Colon (tissue), 2 donors: ENCODE measurements at regions not wholly inside any gene's neighbourhood (a gene's known extent, or its start where the extent isn't known, plus 50 kb on each side); places are given as distances from the start of the nearest gene placed in this dataset.
"Not testable (repeated sequence)": the region's sequence is repeated elsewhere in the genome, so short reads cannot be mapped to it uniquely, and the experiment has no call there.

Source experiments
- FAIRE-seq: peaks from 2 replicates; lab custom pipeline; 2012; peaks lifted over from hg19 to GRCh38; lab: Jason Lieb, UNC
- donor health status: control.
- donor health status: control.

DNA sequence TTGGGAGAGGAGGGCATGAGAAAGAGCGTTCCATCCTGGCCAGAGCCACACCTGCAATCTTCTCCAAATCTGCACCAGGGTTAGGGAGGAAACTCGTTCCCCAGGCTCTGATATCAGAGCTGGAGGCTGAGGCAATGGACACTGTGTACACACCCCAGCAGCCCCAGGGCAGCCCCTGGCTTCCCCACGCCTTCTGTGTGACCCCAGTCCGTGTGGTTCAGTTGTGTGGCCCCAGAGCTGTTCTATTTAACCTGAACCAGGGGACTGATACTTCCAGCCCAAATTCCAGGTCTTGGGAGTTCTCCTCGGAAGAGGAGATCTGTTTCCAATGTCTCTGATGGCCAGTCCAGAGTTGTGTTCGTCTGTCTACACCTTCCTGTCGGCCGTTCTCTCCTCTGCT lies 242.6 kb upstream of the EXOC2 start:
- no peak for FAIRE-seq

DNA sequence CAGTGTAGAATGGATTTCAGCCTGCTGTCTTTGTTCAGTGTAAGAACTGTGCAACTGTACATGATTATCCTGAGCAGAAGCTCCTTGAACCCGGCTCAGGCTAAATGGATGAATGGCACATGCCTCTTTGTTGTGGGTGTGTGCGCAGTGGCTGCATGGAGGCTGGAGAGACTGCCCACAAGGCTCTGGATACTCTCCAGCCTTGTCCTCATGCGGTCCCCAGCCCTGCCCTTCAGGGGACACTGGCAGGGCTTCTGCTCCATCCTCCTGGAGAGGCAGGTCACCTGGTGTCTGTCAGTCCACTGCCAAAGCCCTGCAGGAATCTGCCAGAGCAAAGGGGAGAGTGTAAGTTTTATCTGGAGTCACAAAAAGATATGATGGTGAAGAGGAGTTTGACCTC lies 241.7 kb upstream of the EXOC2 start:
- no peak for FAIRE-seq

DNA sequence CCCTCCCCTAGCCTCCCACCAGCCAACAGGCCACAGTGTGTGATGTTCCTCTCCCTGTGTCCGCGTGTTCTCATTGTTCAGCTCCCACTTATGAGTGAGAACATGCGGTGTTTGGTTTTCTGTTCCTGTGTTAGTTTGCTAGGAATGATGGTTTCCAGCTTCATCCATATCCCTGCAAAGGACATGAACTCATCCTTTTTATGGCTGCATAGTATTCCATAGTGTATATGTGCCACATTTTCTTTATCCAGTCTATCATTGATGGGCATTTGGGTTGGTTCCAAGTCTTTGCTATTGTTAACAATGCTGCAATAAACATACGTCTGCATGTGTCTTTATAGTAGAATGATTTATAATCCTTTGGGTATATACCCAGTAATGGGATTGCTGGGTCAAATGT lies 239.0 kb upstream of the EXOC2 start:
- not testable (repeated sequence) for FAIRE-seq

DNA sequence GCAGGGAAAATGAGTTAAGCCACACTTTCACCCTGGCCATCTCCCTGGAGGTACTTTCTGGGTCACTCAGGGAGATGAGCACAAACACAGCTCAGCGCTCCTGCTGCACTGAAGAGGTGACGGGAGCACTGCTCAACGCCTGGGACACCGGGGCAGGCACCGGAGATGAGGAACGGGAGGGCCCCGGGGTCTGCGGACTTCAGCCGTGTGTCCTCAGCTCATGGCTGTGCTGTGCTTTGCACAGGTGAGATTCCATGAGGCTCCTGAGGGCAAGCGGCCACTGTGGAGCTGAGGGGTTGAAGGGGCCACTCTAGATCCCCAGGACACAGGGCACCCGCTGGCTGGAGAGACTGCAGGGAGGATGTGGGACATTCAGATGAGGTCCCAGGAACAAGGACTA lies 234.2 kb upstream of the EXOC2 start:
- no peak for FAIRE-seq

DNA sequence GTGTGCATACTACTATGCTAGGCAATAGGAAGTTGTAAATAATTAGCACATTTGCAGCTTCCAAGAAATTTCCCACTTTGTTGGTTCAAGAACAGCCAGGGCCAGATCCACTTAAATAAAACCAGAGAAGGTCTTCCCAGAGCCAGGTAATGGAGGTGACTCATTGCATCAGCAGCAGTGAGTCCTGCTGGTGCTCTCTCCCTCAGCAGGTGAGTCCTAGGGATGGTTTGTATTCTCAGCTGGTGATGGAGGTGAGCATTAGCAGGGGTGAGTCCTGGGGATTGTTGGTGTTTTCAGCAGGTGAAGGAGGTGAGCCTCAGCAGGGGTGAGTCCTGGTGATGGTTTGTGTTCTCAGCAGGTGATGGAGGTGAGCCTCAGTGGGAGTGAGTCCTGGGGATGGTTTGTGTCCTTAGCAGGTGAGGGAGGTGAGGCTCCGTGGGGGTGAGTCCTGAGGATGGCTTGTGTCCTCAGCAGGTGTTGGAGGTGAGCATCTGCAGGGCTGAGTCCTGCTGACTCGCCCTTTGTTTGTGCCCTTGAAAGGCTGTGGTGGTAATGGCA lies 232.8 kb upstream of the EXOC2 start:
- FAIRE-seq = no peak

DNA sequence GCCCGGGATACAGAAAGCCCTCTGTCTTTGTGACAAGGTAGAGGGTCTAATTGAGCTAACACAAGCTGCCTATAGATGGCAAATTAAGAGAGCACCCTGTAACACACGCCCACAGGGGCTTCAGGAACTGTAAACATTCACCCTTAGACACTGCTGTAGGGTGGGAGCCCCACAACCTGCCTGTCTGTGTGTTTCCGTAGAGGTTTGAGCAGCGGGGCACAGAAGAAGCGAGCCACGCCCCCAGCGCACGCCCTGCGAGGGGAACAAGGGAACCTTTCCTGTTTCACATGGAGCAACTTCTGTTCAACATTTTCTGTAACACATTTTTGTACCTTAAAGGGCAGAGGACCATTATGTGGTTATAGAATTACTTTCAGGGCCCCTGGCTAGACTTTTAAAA lies 231.7 kb upstream of the EXOC2 start:
- FAIRE-seq = no peak

DNA sequence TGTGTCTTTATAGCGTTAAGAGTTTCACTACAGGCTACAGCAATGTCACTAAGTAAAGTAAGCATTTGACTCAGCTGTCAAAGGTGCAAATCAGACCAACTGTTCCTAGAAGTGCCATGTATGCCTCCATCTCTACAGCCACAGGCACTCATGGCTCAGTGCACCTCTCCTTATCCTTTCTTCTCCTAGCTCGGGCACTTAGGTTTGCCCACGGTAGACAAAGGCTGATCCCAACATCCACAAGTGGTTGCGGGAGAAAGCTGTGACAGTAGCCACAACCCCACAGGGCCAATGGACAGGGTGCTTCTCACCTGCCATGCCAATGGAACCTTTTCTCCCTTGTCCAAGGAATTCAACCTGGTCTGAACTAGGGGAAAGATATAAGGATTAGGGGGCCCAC lies 228.5 kb upstream of the EXOC2 start:
- FAIRE-seq = no peak

DNA sequence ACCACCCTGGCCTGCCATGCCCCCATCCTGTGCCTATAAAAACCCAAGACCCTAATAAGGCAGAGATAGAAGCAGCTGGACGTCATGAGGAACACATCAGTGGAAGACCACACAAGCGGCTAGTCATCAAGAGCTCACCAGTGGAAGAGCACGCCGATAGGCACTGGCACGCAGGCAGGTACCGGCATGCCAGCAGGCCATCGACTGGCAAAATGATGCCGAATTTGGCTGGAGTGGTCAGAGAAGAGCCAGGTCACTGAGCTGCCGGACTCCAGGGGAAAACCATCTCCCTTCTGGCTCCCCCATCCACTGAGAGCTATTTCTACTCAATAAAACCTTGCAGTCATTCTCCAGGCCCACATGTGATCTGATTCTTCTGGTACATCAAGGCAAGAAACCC lies 227.6 kb upstream of the EXOC2 start:
- FAIRE-seq = no peak

DNA sequence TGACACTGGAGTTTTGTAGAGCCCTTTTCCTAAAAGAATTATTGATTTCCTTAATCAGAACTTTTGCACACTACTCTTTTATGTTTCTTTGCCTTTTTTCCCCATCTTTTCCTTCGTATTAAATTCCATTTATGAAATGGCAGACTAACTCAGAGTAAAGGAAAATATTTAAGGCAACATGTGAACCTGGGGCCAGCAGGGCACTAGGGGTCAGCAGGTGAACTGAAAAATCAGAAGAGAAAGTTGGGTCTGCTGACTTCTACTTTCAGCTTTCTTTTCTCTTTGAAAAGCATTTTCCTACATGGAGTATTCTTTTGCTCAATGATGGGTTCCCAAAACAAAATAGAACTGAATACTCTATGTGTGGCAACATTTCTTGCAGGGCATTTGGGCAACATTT lies 226.6 kb upstream of the EXOC2 start:
- no peak for FAIRE-seq

DNA sequence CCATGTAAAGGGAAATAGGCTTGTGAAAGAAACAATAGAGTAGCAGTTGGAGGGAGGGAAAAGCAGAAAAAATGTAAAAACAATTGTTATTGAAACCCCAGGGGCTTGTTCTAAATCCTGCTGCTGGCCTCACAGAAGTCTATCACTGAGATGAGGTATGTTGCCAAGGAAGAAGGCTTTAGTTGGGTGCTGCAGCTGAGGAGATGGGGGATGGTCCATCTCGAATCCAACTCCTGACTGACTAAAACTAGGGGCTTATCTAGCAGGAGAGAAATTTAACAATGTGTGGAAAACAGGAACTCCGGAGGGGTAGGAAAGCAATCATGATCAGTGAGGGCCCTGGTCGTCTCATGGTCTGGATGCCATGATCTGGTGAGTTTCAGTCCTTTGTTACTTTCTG lies 225.0 kb upstream of the EXOC2 start:
- no peak for FAIRE-seq

DNA sequence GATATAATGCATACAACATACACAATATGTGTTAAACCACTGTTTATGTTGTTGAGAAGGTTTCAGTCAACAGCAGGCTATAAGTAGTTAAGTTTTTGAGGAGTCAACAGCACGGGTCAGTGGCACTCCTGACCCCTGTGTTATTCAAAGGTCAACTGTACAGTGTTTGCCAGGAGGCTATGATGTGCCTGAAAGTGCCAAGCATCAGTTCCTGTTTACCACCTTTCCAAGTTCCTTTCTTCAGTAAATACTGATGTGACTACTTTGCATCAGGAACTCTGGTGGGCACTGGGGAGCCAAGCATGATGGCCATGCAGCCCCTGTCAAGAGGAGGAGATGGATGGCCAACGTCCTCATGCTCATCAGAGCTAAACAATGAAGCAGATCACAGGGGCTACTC lies 224.4 kb upstream of the EXOC2 start:
- no peak for FAIRE-seq

DNA sequence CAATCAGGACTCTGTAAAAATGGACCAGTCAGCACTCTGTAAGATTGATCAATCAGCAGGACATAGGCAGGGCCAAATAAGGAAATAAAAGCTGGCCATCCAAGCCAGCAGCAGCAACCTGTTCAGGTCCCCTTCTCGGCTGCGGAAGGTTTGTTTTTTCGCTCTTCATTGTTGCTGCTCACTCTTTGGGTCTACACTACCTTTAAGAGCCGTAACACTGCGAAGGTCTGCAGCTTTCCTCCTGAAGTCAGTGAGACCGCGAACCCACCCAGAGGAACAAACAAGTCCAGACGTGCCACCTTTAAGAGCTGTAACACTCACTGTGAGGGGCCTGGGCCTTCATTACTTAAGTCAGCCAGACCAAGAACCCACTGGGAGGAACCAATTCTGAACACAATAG lies 223.2 kb upstream of the EXOC2 start:
- no peak for FAIRE-seq

DNA sequence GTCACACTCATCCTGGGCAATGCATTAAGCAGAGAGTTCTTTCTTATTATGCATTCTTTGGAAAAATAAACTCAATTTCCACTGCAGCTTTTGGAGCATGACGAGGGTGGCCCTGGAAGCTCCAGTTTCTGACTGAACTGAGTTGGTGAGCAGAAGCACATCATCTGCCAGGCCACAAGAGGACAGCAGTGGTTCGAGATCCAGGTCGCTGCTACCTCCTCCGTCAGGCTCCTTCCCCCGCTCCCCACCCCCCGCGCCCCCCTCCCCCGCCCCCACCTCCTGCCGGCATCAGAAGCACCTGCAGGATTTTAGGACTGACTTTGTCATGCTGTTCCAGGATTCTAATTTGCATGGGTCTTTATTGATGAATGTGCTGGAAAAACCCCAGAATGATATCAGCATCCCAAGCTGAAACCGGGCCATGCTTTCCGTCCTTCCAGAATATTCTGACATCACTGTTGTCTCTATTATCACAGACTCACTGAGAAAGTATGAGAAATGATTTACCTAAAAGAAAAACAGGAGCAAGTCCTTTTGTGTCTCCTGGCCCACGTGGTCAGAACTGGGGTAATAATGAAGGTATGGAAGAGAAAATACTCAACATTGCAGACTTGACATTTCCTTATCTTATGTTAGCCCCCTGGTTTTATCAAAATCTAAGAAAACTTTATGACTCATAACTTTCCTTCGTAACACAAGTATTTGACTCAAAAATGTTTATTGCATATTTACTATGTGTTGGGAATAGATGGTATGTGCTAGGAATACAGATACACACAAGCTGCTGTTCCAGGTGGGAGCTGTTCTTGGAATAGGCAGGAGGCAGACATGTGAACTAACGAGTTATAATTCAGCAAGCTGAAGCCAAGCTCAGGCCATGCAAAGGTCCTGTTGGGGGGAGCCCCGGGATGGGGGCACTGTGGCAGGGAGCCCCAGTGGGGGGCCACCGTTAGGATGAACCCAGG lies 220.2 kb upstream of the EXOC2 start:
- FAIRE-seq = no peak

DNA sequence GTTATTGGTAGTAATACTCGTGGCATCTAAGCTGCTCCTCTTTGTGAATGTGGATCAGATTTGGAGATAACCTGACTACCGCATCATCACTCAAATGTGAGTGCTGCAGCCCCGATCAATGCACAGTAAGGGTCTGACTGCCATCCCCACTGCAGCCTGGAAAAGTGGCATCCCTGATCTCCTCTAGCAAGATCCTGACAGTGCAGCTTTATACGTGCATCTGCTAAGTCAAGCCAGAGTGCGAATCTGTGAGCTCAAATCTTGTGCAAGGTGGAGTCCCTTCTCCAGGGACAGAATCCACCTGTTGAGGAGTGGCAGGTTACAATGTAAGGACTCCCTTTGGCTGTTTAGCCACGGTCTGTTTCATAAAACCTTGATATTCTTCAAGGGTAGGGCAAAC lies 215.0 kb upstream of the EXOC2 start:
- no peak for FAIRE-seq

DNA sequence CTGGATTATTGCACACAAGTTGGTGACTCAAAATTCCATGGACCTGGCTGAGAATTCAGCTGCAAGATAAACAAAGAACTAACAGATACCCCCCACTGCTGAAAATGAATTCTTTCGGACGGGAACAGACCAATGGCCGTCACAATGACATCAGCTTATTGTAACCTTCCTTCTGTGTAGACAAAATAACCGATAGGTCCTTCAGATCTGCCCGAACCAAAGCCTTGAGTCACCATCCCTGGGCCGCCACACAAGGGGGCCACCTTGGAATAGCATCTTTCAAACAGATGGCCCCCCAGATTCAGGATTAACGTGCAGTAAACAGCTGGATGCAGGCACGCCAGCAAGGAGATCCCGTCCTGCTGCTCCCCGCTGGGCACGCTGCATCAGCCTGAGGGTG lies 214.0 kb upstream of the EXOC2 start:
- FAIRE-seq = no peak

DNA sequence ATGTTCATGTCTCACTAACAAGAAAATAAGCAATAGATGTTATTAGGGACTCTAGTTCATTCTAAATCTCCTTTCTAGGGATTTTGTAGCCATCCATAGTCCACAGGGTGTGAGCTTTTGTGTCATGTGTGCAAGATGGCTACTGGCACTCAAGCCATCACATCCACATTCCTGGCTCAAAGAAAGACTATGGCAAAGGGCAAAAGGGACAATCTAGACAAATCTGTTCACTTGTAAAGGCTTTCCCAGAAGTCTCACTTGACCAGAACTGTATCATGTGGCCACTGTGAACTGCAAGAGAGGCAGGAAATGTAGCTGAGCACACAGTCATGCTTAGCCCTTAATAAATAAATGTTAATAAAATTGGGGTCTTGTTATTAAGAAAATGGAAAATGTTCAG lies 212.6 kb upstream of the EXOC2 start:
- FAIRE-seq = no peak

DNA sequence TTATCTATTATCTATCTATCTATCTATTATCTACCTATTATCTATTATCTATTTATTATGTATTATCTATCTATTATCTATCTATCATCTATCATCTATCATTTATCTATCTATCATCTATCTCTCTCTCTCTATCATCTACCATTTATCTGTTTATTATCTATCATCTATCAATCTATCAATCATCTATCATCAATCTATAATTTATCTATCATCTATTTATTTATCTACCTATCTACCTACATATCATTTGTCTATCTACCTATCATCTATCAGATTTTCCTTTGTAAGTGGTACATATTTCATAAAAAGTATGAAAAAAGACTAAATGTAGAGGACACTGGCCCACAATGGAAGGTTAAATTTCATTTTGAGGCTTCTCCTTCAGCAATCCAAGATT lies 212.1 kb upstream of the EXOC2 start:
- peak; percentile 94 for FAIRE-seq

DNA sequence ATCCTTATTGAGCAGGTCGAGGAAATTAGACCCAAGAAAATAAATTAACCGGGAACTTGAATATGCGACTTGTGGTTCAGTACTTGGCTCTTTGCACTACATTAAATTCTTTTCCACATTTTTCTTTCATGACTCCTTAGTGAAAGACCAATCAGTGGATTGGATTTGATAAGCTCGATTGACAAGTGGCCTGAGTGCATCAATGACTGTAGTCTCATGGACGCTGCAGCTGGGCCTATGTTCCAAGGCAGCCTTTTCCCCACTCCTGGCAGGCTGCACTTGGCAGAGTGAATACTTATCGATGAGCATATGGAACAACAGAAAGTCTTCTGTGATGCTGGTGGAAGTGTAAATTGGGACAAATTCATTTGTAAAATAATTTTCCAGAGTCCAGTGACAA lies 210.8 kb upstream of the EXOC2 start:
- FAIRE-seq = no peak

DNA sequence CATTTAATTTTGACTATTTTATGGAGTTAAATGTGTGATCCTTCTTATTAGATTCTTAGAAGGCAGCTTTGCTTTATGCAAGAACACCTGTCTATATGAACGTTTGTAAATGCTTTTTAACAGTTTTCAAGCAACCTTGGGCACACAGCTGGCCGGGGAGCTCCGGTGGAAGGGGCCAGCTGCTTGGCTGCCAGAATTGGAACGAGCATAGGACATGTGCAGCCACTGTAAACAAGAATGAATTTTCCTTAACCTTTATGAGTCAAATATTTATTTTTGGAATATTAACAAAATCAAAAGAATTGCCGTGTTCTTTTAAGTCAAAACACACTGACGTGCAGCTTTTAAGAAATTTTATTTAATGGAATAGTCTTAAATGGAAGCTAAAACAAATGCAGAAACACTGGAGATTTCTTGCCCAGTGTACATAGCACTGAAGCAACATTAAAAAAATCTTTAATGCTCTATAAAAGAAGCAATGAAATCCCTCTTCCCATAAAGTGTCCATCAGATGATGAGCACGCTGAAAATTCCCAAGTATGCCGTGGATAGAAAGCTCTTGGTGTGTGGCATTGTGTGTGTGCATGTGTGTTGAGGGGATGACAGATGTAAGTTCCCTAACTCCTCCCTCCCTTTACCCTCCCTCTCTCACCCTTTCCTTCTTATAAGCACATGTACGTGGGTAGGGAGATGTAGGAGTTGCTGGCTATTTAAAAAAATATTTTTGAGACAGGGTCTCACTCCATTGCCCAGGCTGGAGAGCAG lies 208.9 kb upstream of the EXOC2 start:
- FAIRE-seq = no peak

DNA sequence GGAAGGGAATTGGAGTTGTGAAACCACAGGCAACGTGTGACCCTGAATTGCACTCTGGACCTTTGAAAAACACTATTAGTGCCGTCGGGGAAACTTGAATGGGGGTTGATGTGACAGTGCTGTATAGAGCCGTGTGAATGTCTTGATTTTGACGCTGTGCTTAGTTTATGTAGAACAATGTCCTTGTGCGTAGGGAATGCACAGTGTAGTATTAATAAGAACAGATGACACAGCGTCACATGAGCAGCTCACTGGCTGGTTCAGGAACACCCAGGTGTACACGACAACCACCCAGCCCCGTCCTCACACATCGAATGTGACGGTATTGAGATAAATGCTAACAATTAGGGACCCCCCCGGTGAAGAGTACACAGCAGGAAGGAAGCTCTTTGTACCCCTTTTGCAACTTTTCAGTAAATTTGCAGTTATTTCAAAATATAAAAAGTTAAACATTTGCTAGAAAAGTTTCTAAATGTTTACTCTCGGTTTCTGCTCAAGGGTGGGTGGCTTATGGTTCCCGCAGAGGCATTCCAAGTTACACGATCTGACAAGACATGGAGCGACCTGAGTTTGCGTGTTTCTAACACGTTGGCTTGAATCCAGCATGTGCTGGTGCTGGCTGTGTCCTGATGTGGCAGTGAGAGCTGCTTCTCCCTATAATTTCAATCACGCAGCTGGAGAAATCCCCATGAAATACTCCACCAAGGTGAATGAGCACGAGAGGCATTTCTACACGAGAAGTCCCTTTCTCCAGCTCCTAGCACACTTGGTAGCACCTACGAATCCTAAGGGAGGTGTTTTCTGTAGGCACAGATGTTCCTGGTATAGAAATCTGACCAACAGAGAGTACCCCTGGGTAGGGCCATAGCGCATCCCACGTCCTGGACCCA lies 208.0 kb upstream of the EXOC2 start:
- no peak for FAIRE-seq

DNA sequence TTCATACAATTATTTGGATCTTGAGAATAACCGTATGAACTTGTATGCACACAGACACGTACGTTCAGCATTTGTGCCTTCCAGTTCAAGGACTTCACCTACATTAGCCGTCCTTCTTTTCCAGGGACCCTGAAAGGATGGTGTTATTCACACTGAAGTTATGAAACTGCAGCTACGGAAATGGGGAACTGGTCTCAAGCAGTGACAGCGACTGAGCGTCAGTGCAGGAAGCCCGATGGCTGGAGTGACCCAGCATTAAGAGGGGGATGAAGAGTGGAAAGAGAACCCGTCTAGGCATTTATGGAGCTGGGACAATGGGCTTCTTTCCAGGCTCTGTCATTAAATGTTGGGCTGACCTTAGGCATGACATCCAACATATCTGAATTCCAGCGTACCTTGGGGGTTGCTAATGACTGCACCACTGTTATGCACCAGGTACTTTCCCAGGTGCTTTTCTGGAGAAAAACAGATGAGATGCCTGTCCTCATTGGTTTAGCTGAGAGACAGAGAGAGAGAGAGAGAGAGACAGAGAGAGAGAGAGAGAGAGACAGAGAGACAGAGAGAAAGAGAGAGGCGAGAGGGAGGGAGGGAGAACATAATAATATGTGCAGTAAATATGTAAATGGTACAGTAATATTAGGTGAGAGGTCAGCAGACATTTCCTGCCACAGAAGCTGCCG lies 204.7 kb upstream of the EXOC2 start:
- FAIRE-seq = no peak

DNA sequence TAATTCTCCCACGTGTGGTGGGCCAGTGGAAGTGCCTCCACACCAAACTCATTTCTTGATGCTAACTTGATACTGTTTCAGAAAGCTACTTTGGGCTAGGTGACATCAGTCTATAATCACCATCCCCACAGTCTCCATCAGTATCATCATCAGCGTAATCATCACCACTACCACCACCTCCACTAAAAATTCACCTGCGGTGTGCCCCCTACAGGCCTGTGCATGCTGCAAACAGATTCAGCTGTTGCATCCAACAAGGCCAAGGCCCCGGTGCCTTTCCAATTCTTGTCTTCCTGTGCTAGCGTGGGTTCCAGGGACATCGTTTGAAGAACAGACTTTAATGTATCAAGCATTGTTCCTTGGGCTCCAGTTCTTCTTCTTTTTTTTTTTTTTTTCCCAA lies 201.3 kb upstream of the EXOC2 start:
- FAIRE-seq = no peak
